Neuronal stem cell (in vitro differentiated cells): ENCODE measurements at regions not wholly inside any gene's neighbourhood (a gene's known extent, or its start where the extent isn't known, plus 50 kb on each side); places are given as distances from the start of the nearest gene placed in this dataset.

Experiments used
- DNase-seq: peaks from one replicate; pipeline ENCODE4 v3.0.0-alpha.2; 2013; ENCODE audit warnings: low spot score
- H2AFZ ChIP-seq: one replicate; pipeline ENCODE4 v1.6.1; 2013; ENCODE audit warnings: mild to moderate bottlenecking, low read length, inconsistent platforms
- H2AK5ac ChIP-seq: 2 replicates; pipeline ENCODE4 v1.6.1; 2013; ENCODE audit warnings: low read depth, mild to moderate bottlenecking, inconsistent platforms, low read length, moderate library complexity, mixed read lengths
- H2BK120ac ChIP-seq: 2 replicates; pipeline ENCODE4 v1.6.1; 2013; ENCODE audit warnings: low read depth, mild to moderate bottlenecking, inconsistent platforms, low read length, moderate library complexity, mixed read lengths
- H2BK12ac ChIP-seq: one replicate; pipeline ENCODE4 v1.6.1; 2013; ENCODE audit warnings: low read length, inconsistent platforms
- H2BK15ac ChIP-seq: 2 replicates; pipeline ENCODE4 v1.6.1; 2013; ENCODE audit warnings: mild to moderate bottlenecking, low read length, inconsistent platforms, mixed read lengths
- H2BK5ac ChIP-seq: one replicate; pipeline ENCODE4 v1.6.1; 2013; ENCODE audit warnings: inconsistent platforms, mild to moderate bottlenecking, low read length, moderate library complexity
- H3K14ac ChIP-seq: one replicate; pipeline ENCODE4 v1.6.1; 2013; ENCODE audit warnings: low read length, inconsistent platforms
- H3K18ac ChIP-seq: 2 replicates; pipeline ENCODE4 v1.6.1; 2013; ENCODE audit warnings: low read length, inconsistent platforms
- H3K23ac ChIP-seq: 2 replicates; pipeline ENCODE4 v1.6.1; 2013; ENCODE audit warnings: low read depth, mild to moderate bottlenecking, mixed read lengths, low read length, inconsistent platforms; ENCODE audit not compliant: poor library complexity
- H3K27ac ChIP-seq: replicated peaks from 3 replicates; pipeline ENCODE4 v1.5.1; 2013; ENCODE audit warnings: low read length, inconsistent platforms
- H3K27me3 ChIP-seq, 3 experiments: 2 replicates each; pipeline ENCODE4 v1.6.1; 2013; ENCODE audit warnings: low read length in 3 of 3, mild to moderate bottlenecking in 2 of 3, inconsistent platforms in 1 of 3, low read depth in 1 of 3, mixed read lengths in 1 of 3, moderate library complexity in 1 of 3; ENCODE audit not compliant: control insufficient read depth in 3 of 3, insufficient read depth in 3 of 3
- H3K36me3 ChIP-seq, 2 donors: replicated peaks in 1 of 2; 2 replicates each; pipeline ENCODE4 v1.6.1; 2013; ENCODE audit warnings: low read length in 2 of 2; ENCODE audit not compliant: control insufficient read depth in 2 of 2, insufficient read depth in 2 of 2
- H3K4ac ChIP-seq: 2 replicates; pipeline ENCODE4 v1.6.1; 2013; ENCODE audit warnings: inconsistent platforms, mild to moderate bottlenecking, low read length, moderate library complexity
- H3K4me1 ChIP-seq, 2 donors: 1 replicate in 1 of 2; 2 replicates in 1 of 2; pipeline ENCODE4 v1.6.1; 2013; ENCODE audit warnings: low read length in 2 of 2, low read depth in 1 of 2; ENCODE audit not compliant: control insufficient read depth in 2 of 2, insufficient read depth in 1 of 2
- H3K4me2 ChIP-seq: one replicate; pipeline ENCODE4 v1.6.1; 2013; ENCODE audit warnings: mild to moderate bottlenecking, low read length, inconsistent platforms; ENCODE audit not compliant: insufficient read depth, poor library complexity, severe bottlenecking
- H3K4me3 ChIP-seq, 2 donors: 2 replicates each; pipeline ENCODE4 v1.5.1; 2013; ENCODE audit warnings: low read length in 2 of 2, mild to moderate bottlenecking in 2 of 2, inconsistent platforms in 1 of 2, moderate library complexity in 1 of 2
- H3K79me1 ChIP-seq: one replicate; pipeline ENCODE4 v1.6.1; 2013; ENCODE audit warnings: low read depth, mild to moderate bottlenecking, inconsistent platforms, low read length, moderate library complexity
- H3K9ac ChIP-seq: one replicate; pipeline ENCODE4 v1.6.1; 2013; ENCODE audit warnings: mild to moderate bottlenecking, low read depth, low read length, inconsistent platforms; ENCODE audit not compliant: poor library complexity
- H3K9me3 ChIP-seq, 2 donors: replicated peaks in 1 of 2; 2 replicates each; pipeline versions ENCODE3 to v1.6.1; 2013; ENCODE audit warnings: low read length in 2 of 2, mild to moderate bottlenecking in 2 of 2, inconsistent platforms in 1 of 2, low read depth in 1 of 2, mixed read lengths in 1 of 2, moderate library complexity in 1 of 2; ENCODE audit not compliant: control insufficient read depth in 2 of 2, insufficient read depth in 1 of 2
- H4K8ac ChIP-seq: one replicate; pipeline ENCODE4 v1.6.1; 2013; ENCODE audit warnings: low read depth, mild to moderate bottlenecking, inconsistent platforms, low read length, moderate library complexity
- H4K91ac ChIP-seq: one replicate; pipeline ENCODE4 v1.6.1; 2013; ENCODE audit warnings: low read length, low read depth, mild to moderate bottlenecking, inconsistent platforms; ENCODE audit not compliant: poor library complexity
- WGBS, 2 donors: extraction: QIAGEN DNeasy Blood & Tissue Kit; methylation state at CpG; one replicate each; pipeline ENCODE4 v1.1.7; 2013; ENCODE audit warnings: missing lambda C conversion rate in 2 of 2, mixed read lengths in 1 of 2; ENCODE audit not compliant: insufficient read length in 2 of 2, insufficient replicate concordance in 1 of 2; ENCODE audit errors: extremely low coverage in 2 of 2; 5-methylcytosine and 5-hydroxymethylcytosine counted together

- Histone ChIP-seq H2AFZ (no peak overlapping the region), H3K27ac (no peak overlapping the region), H3K79me1 (no peaks in the 10 kb centered on the region), H3K27me3 (no peaks in the 10 kb centered on the region), H4K91ac (no peak overlapping the region), H3K4ac (no peak overlapping the region), H3K4me1 (no peaks in the 10 kb centered on the region), H3K23ac (no peak overlapping the region), H2BK120ac (no peak overlapping the region), H3K4me3 (no peak overlapping the region), H2AK5ac (no peak overlapping the region), H3K9me3 (peaks cover 0 to 3% of the 10 kb centered on the region in 2 donors), H3K14ac (no peak overlapping the region), H3K18ac (no peak overlapping the region), H3K4me2 (no peak overlapping the region), H4K8ac (no peak overlapping the region), H2BK5ac (no peak overlapping the region), H3K9ac (no peak overlapping the region), H2BK12ac (no peak overlapping the region), H3K36me3 (no peaks in the 10 kb centered on the region), H2BK15ac (no peak overlapping the region)
- WGBS, 2 donors: no CpG with 5 or more reads among the region's 13 CpGs
- no peak for DNase-seq
Measured at GRCh38 chr15:70299931-70300869, 202.5 kb upstream of the TLE3 start.

- Histone ChIP-seq H3K79me1 (no peaks in the 10 kb centered on the region), H4K91ac (no peak overlapping the region), H2BK12ac (no peak overlapping the region), H3K4me3 (no peak overlapping the region), H2BK15ac (no peak overlapping the region), H3K27ac (no peak overlapping the region), H3K36me3 (no peaks in the 10 kb centered on the region), H3K27me3 (no peaks in the 10 kb centered on the region), H3K18ac (no peak overlapping the region), H3K9me3 (no peaks in the 10 kb centered on the region), H2AK5ac (no peak overlapping the region), H3K14ac (no peak overlapping the region), H4K8ac (no peak overlapping the region), H3K4me1 (no peaks in the 10 kb centered on the region), H3K4me2 (no peak overlapping the region), H2BK5ac (no peak overlapping the region), H3K4ac (no peak overlapping the region), H3K9ac (no peak overlapping the region), H2AFZ (no peak overlapping the region), H3K23ac (no peak overlapping the region), H2BK120ac (no peak overlapping the region)
- no peak for DNase-seq
- WGBS, 2 donors: no CpG with 5 or more reads among the region's 6 CpGs
Measured at GRCh38 chr15:70297465-70298058, 199.8 kb upstream of the TLE3 start.

GRCh38 chr15:70294731-70295305 is 197.1 kb upstream of the TLE3 start:
- H2BK15ac ChIP-seq: no peak overlapping the region
- H3K27ac ChIP-seq: no peak overlapping the region
- no peak for DNase-seq

More at GRCh38 chr15:70294731-70295305, 197.1 kb upstream of the TLE3 start:
- H2BK5ac ChIP-seq: no peak overlapping the region
- H3K4me2 ChIP-seq: no peak overlapping the region
- H2BK120ac ChIP-seq: no peak overlapping the region
- H3K4ac ChIP-seq: no peak overlapping the region
- H4K91ac ChIP-seq: no peak overlapping the region
- no peak overlapping the region for H2BK12ac ChIP-seq
- H3K4me1 ChIP-seq: peaks cover 0 to under 1% of the 10 kb centered on the region in 2 donors
- no peaks in the 10 kb centered on the region for H3K79me1 ChIP-seq
- WGBS, 2 donors: no CpG with 5 or more reads among the region's 3 CpGs
- no peak overlapping the region for H3K14ac ChIP-seq
- H2AFZ ChIP-seq: no peak overlapping the region
- H3K18ac ChIP-seq: peak overlapping the region; percentile 51
- no peaks in the 10 kb centered on the region for H3K9me3 ChIP-seq
- H3K36me3 ChIP-seq: no peaks in the 10 kb centered on the region
- H3K27me3 ChIP-seq: no peaks in the 10 kb centered on the region
- no peak overlapping the region for H2AK5ac ChIP-seq
- no peak overlapping the region for H3K9ac ChIP-seq
- H3K23ac ChIP-seq: no peak overlapping the region
- no peak overlapping the region for H3K4me3 ChIP-seq
- no peak overlapping the region for H4K8ac ChIP-seq
